ENCODE measurements at regions not wholly inside any gene's neighbourhood (a gene's known extent, or its start where the extent isn't known, plus 50 kb on each side); places are given as distances from the start of the nearest gene placed in this dataset.

DNA sequence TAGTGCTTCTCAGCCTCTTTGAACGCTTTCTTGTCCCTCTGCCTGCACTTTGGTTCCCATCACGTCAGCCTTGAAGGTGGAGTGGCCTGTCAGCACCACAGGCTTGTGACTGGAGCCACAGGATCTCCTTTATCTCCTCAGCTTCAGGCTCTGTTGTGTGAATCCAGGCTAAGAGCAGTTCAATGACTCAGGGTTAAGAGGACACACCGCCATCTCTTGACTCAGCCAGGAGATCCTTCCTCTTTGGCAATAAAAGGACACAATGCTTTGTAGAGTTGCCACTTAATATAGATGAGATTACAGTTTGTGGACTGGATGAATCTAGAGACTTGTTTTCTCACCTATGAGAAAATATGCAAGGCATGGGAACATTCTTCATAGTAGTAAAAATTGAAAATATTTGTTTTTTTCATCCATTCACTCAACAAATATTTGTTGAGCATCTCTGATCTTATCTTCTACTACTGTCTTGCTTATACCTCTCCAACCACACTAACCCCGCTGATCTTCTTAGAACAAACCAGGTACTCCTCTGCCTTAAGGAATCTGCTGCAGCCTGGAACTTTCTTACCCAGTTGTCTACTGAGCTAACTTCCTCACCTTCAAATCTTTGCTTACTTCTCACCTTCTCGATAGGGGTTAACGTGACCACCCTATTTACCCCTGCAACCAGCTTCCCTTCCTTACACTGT, 62.3 kb downstream of the UCHL1 start:
- Histone ChIP-seq H3K36me3 (ENCODE audit: control insufficient read depth in 3 of 3, insufficient read depth in 2 of 3, low read depth in 1 of 3, low read length in 3 of 3) (no peaks in the 10 kb centered on the region), H3K4me1 (ENCODE audit: control insufficient read depth in 3 of 3, insufficient read depth in 2 of 3, low read depth in 1 of 3, low read length in 2 of 3) (no peaks in the 10 kb centered on the region), H3K4me3 (ENCODE audit: low read depth in 1 of 3, low read length in 3 of 3) (no peak overlapping the region), H3K9me3 (ENCODE audit: control insufficient read depth in 2 of 2, insufficient read depth in 1 of 2, low read depth in 1 of 2, low read length in 1 of 2) (no peaks in the 10 kb centered on the region), H3K27me3 (ENCODE audit: control insufficient read depth in 3 of 3, insufficient read depth in 3 of 3, low read length in 3 of 3) (no peaks in the 10 kb centered on the region), H3K27ac (ENCODE audit: low read depth in 1 of 3, low read length in 2 of 3) (no peak overlapping the region)
- WGBS, 3 donors = 54 to 78% (median 59%) methylated on average over 6 of the region's 6 CpGs
- DNase-seq (peak in 1 of 2 donors; percentile 2), FAIRE-seq (no peak)

DNA sequence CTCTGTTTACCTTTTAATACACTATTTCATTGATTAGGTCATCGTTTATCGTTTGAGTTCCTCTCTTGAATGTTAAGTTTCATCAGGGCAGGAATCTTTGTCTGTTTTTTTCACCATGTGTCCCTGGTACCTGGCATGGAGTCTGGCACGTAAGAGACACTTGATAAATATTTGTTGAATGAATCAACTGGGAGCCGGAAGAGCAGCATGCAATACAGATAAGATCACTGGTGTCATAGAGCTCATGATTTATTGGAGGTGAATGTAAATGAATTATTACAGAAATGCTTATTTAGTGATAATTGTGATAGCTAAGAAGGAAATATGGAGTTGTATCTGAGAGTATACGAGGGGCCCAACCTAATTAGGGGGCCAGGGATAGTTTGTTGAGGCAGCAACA, 62.8 kb downstream of the UCHL1 start:
- H3K9me3 ChIP-seq (ENCODE audit: control insufficient read depth in 2 of 2, insufficient read depth in 1 of 2, low read depth in 1 of 2, low read length in 1 of 2) = no peaks in the 10 kb centered on the region
- whole genome bisulfite sequencing, 3 donors = 15 to 54% (median 28%) methylated on average over 5 of the region's 5 CpGs
- no peak overlapping the region for H3K4me3 ChIP-seq (ENCODE audit: low read depth in 1 of 3, low read length in 3 of 3)
- no peaks in the 10 kb centered on the region for H3K4me1 ChIP-seq (ENCODE audit: control insufficient read depth in 3 of 3, insufficient read depth in 2 of 3, low read depth in 1 of 3, low read length in 2 of 3)
- no peak overlapping the region for H3K27ac ChIP-seq (ENCODE audit: low read depth in 1 of 3, low read length in 2 of 3)
- H3K27me3 ChIP-seq (ENCODE audit: control insufficient read depth in 3 of 3, insufficient read depth in 3 of 3, low read length in 3 of 3) = no peaks in the 10 kb centered on the region
- H3K36me3 ChIP-seq (ENCODE audit: control insufficient read depth in 3 of 3, insufficient read depth in 2 of 3, low read depth in 1 of 3, low read length in 3 of 3) = no peaks in the 10 kb centered on the region
- no peak for FAIRE-seq
- DNase-seq = peak in 1 of 2 donors; percentile 3

DNA sequence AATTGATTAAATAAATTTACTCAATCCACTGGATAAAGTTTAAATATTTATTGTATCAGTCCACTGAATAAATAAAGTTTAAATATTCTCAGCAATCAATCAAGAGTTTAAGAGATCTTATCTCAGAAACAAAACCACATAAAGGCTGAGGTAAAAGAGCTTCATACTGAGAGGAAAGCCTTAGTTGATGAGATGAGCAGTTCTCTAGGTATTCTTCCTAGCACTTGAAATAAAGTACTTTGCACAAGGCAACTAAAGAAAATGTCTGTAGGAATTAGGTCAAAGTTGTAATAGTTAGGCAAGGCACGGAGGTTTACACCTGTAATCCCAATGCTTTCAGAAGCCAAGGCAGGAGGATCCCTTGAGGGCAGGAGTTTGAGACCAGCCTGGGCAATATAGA, 63.5 kb downstream of the UCHL1 start:
- 82 to 84% (median 83%) methylated on average over 1 of the region's 1 CpG for WGBS, 3 donors
- Histone ChIP-seq H3K4me1 (ENCODE audit: control insufficient read depth in 3 of 3, insufficient read depth in 2 of 3, low read depth in 1 of 3, low read length in 2 of 3) (no peaks in the 10 kb centered on the region), H3K4me3 (ENCODE audit: low read depth in 1 of 3, low read length in 3 of 3) (no peak overlapping the region), H3K36me3 (ENCODE audit: control insufficient read depth in 3 of 3, insufficient read depth in 2 of 3, low read depth in 1 of 3, low read length in 3 of 3) (no peaks in the 10 kb centered on the region), H3K9me3 (ENCODE audit: control insufficient read depth in 2 of 2, insufficient read depth in 1 of 2, low read depth in 1 of 2, low read length in 1 of 2) (no peaks in the 10 kb centered on the region), H3K27ac (ENCODE audit: low read depth in 1 of 3, low read length in 2 of 3) (no peak overlapping the region), H3K27me3 (ENCODE audit: control insufficient read depth in 3 of 3, insufficient read depth in 3 of 3, low read length in 3 of 3) (no peaks in the 10 kb centered on the region)
- FAIRE-seq (no peak), DNase-seq (no peak)

DNA sequence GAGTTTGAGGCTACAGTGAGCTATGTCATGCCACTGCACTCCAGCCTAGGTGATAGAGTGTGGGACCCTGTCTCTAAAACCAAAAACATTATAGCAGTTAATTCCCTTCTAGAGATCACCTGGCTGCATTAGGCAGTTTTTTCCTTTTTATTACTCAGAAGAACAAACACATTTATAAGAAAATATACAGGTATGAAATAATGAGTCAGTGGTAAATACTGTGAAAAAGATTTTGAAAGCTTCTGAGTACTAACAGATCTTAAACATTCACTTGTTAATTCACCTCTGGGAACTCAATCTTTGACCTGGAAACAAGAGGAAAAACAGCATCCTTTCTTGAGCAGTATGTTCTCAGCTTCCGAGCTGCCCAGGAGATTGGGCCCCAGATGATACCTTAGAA, 64.1 kb downstream of the UCHL1 start:
- no peak for DNase-seq
- no peaks in the 10 kb centered on the region for H3K36me3 ChIP-seq (ENCODE audit: control insufficient read depth in 3 of 3, insufficient read depth in 2 of 3, low read depth in 1 of 3, low read length in 3 of 3)
- no peaks in the 10 kb centered on the region for H3K9me3 ChIP-seq (ENCODE audit: control insufficient read depth in 2 of 2, insufficient read depth in 1 of 2, low read depth in 1 of 2, low read length in 1 of 2)
- no peak overlapping the region for H3K27ac ChIP-seq (ENCODE audit: low read depth in 1 of 3, low read length in 2 of 3)
- WGBS, 3 donors = 0% methylated on average over 1 of the region's 1 CpG
- no peak for FAIRE-seq
- H3K4me3 ChIP-seq (ENCODE audit: low read depth in 1 of 3, low read length in 3 of 3) = no peak overlapping the region
- no peaks in the 10 kb centered on the region for H3K4me1 ChIP-seq (ENCODE audit: control insufficient read depth in 3 of 3, insufficient read depth in 2 of 3, low read depth in 1 of 3, low read length in 2 of 3)
- no peaks in the 10 kb centered on the region for H3K27me3 ChIP-seq (ENCODE audit: control insufficient read depth in 3 of 3, insufficient read depth in 3 of 3, low read length in 3 of 3)

DNA sequence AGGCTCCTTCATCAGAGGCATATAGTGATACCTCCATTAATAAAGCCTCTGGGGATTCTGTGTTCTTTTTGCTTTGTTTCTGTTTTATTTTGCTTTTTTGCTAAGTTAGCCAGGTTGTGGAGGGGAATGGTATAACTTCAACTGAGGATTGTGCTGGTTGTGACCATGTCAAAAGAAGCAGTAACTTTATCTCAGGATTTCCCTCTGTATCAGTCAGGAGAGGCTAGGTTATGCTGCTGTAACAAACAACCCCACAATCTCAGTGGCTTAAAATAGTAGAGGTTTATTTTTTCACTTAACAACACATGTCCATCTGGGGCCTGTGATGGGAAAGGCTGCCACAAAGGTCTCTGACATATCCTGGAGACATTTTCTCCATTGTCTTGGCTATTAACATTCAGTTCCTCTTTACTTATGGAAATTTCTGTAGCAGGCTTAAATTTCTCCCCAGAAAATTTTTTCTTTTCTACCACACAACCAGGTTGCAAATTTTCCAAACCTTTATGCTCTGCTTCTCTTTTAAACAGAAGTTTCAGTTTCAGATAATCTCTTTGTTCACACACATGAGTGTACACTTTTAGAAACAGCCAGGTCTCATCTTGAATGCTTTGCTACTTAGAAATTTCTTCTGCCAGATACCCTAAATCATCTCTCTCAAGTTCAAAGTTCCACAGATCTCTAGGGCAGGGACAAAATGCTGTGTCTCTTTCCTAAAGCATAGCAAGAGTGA, 64.7 kb downstream of the UCHL1 start:
- Histone ChIP-seq H3K4me1 (ENCODE audit: control insufficient read depth in 3 of 3, insufficient read depth in 2 of 3, low read depth in 1 of 3, low read length in 2 of 3) (no peaks in the 10 kb centered on the region), H3K27ac (ENCODE audit: low read depth in 1 of 3, low read length in 2 of 3) (no peak overlapping the region), H3K27me3 (ENCODE audit: control insufficient read depth in 3 of 3, insufficient read depth in 3 of 3, low read length in 3 of 3) (no peaks in the 10 kb centered on the region), H3K4me3 (ENCODE audit: low read depth in 1 of 3, low read length in 3 of 3) (no peak overlapping the region), H3K36me3 (ENCODE audit: control insufficient read depth in 3 of 3, insufficient read depth in 2 of 3, low read depth in 1 of 3, low read length in 3 of 3) (no peaks in the 10 kb centered on the region), H3K9me3 (ENCODE audit: control insufficient read depth in 2 of 2, insufficient read depth in 1 of 2, low read depth in 1 of 2, low read length in 1 of 2) (no peaks in the 10 kb centered on the region)
- DNase-seq (no peak), FAIRE-seq (no peak)

DNA sequence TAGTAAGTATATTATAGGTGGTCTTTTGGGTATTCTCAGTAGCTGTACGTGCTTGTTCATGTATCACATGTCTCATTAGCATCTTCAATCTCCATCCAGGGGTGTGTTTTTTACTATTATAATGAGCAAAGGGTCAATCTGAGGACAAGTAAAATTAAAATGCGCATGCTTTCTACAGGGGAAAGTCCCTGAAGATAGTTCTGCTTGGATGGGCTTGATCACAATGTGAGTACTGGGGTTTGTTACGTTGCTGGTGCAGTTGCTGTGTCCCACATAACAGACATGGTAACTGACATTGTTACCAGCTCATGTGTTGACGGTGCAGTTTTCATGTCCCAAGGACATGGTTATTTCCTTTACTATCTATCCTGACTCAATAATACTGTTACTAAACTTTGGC, 65.9 kb downstream of the UCHL1 start:
- Histone ChIP-seq H3K9me3 (ENCODE audit: control insufficient read depth in 2 of 2, insufficient read depth in 1 of 2, low read depth in 1 of 2, low read length in 1 of 2) (no peaks in the 10 kb centered on the region), H3K4me3 (ENCODE audit: low read depth in 1 of 3, low read length in 3 of 3) (no peak overlapping the region), H3K4me1 (ENCODE audit: control insufficient read depth in 3 of 3, insufficient read depth in 2 of 3, low read depth in 1 of 3, low read length in 2 of 3) (no peaks in the 10 kb centered on the region), H3K27me3 (ENCODE audit: control insufficient read depth in 3 of 3, insufficient read depth in 3 of 3, low read length in 3 of 3) (no peaks in the 10 kb centered on the region), H3K36me3 (ENCODE audit: control insufficient read depth in 3 of 3, insufficient read depth in 2 of 3, low read depth in 1 of 3, low read length in 3 of 3) (no peaks in the 10 kb centered on the region), H3K27ac (ENCODE audit: low read depth in 1 of 3, low read length in 2 of 3) (no peak overlapping the region)
- DNase-seq (no peak), FAIRE-seq (no peak)
- WGBS, 3 donors = 80 to 87% (median 80%) methylated on average over 4 of the region's 4 CpGs

DNA sequence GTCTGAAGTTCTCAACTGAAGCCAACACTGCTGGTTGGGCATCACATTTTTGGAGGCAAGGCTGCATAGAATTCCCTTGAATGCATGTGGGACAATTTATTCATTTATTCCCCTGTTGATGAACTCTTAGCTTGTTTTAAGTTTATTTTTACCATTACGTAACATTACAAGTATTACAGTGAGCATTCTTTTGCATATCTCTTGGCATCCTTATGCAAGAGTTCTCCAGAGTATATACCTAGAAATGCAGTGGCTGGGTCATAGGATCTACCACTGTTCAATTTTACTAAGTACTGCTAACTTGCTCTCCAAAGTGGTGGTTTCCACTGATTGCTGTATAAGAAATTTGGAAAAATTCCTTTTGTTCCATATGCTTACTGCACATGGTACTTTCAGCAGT, 66.5 kb downstream of the UCHL1 start:
- Histone ChIP-seq H3K36me3 (ENCODE audit: control insufficient read depth in 3 of 3, insufficient read depth in 2 of 3, low read depth in 1 of 3, low read length in 3 of 3) (no peaks in the 10 kb centered on the region), H3K27me3 (ENCODE audit: control insufficient read depth in 3 of 3, insufficient read depth in 3 of 3, low read length in 3 of 3) (no peaks in the 10 kb centered on the region), H3K4me3 (ENCODE audit: low read depth in 1 of 3, low read length in 3 of 3) (no peak overlapping the region), H3K9me3 (ENCODE audit: control insufficient read depth in 2 of 2, insufficient read depth in 1 of 2, low read depth in 1 of 2, low read length in 1 of 2) (no peaks in the 10 kb centered on the region), H3K27ac (ENCODE audit: low read depth in 1 of 3, low read length in 2 of 3) (no peak overlapping the region), H3K4me1 (ENCODE audit: control insufficient read depth in 3 of 3, insufficient read depth in 2 of 3, low read depth in 1 of 3, low read length in 2 of 3) (no peaks in the 10 kb centered on the region)
- WGBS, 3 donors = 92 to 97% (median 92%) methylated on average over 1 of the region's 1 CpG
- no peak for FAIRE-seq
- no peak for DNase-seq

DNA sequence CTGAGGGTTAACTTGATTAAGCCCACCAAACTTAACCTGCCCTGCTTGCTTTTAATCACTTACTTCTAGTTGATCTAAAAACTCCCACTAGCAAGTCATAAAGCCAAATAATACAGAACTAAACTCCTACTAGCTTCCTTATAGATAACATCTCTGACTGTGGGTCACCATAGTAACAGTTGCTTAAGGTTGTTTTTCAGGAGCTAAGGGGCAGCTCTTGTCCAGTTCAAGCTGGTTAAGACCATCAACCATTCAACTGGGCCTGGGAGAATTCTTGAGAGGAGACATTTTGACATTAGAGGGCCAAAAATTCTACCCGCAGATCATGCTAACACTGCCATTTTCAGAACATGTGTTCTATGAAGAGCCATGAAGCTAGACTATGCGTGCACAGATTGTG, 67.0 kb downstream of the UCHL1 start:
- Histone ChIP-seq H3K36me3 (ENCODE audit: control insufficient read depth in 3 of 3, insufficient read depth in 2 of 3, low read depth in 1 of 3, low read length in 3 of 3) (no peaks in the 10 kb centered on the region), H3K27me3 (ENCODE audit: control insufficient read depth in 3 of 3, insufficient read depth in 3 of 3, low read length in 3 of 3) (no peaks in the 10 kb centered on the region), H3K4me3 (ENCODE audit: low read depth in 1 of 3, low read length in 3 of 3) (no peak overlapping the region), H3K9me3 (ENCODE audit: control insufficient read depth in 2 of 2, insufficient read depth in 1 of 2, low read depth in 1 of 2, low read length in 1 of 2) (no peaks in the 10 kb centered on the region), H3K4me1 (ENCODE audit: control insufficient read depth in 3 of 3, insufficient read depth in 2 of 3, low read depth in 1 of 3, low read length in 2 of 3) (no peaks in the 10 kb centered on the region), H3K27ac (ENCODE audit: low read depth in 1 of 3, low read length in 2 of 3) (no peak overlapping the region)
- WGBS, 3 donors = 77 to 93% (median 88%) methylated on average over 2 of the region's 2 CpGs
- DNase-seq = no peak
- no peak for FAIRE-seq

DNA sequence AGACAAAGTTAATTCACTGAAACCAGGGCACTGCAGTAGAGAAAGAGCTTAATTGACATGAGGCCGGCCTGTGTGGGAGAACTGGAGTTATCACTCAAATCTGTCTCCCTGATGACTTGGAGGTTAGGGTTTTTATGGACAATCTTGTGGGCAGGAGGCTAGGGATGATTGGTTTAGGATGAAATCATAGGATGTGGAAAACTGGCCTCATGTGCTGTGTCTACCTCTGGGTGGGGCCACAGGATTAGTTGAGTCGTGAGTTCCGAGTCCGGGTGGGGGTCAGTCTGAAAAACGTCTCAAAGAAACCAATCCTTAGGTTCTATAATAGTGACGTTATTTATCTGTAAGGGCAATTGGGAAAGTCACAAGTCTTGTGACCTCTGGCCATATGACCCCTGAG, 68.1 kb downstream of the UCHL1 start:
- FAIRE-seq = no peak

More for the DNA sequence above, 68.1 kb downstream of the UCHL1 start:
- H3K36me3 ChIP-seq (ENCODE audit: control insufficient read depth in 3 of 3, insufficient read depth in 2 of 3, low read depth in 1 of 3, low read length in 3 of 3) = no peaks in the 10 kb centered on the region
- no peaks in the 10 kb centered on the region for H3K27me3 ChIP-seq (ENCODE audit: control insufficient read depth in 3 of 3, insufficient read depth in 3 of 3, low read length in 3 of 3)
- H3K4me3 ChIP-seq (ENCODE audit: low read depth in 1 of 3, low read length in 3 of 3) = no peak overlapping the region
- no peaks in the 10 kb centered on the region for H3K4me1 ChIP-seq (ENCODE audit: control insufficient read depth in 3 of 3, insufficient read depth in 2 of 3, low read depth in 1 of 3, low read length in 2 of 3)
- H3K27ac ChIP-seq (ENCODE audit: low read depth in 1 of 3, low read length in 2 of 3) = no peak overlapping the region
- WGBS, 3 donors = 71 to 78% (median 71%) methylated on average over 6 of the region's 6 CpGs
- DNase-seq = no peak
- H3K9me3 ChIP-seq (ENCODE audit: control insufficient read depth in 2 of 2, insufficient read depth in 1 of 2, low read depth in 1 of 2, low read length in 1 of 2) = no peaks in the 10 kb centered on the region
